M059J (cell line): ENCODE measurements at regions not wholly inside any gene's neighbourhood (a gene's known extent, or its start where the extent isn't known, plus 50 kb on each side); places are given as distances from the start of the nearest gene placed in this dataset.
A peak's percentile ranks its signal among the peaks of the same experiment; 100 is the strongest.

Source experiments
- DNase-seq: peaks from one replicate; pipeline ENCODE4 v3.0.0-alpha.2; 2012; ENCODE audit warnings: low read depth

DNA sequence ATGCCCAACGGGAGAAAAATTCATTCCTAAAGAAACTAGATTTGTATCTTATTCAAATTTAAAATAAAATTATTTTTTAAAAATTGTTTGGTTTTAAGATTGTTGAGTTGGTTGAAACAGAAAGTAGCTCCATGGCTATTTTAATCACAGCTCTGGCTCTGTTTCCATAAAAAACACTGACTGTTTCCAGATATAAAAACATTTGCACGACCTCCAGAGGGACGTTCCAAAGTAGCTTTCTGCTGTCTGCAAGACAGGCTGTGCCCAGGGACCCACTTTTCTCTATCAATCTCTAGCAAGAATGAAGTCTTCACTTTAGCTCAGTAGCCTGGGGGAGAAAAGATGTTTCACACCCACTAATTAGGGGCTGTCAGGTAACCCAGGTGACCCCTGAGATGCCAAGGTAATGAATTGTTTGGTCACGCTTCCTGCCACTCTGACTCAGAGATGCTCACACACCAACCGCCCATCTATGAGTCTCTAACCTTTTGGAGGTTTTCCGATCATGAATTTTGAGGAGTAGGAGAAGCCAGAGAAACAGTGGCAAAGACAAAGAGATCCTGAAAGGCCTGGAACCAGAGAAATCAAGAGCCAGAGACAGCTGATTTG is 220.1 kb upstream of the SOX9 start:
- DNase-seq, result peak; percentile 97

- peak; percentile 54 for DNase-seq
Observed at GRCh38 chr17:71902894-71903506, 217.8 kb upstream of the SOX9 start.

GRCh38 chr17:71905376-71906031 is 215.3 kb upstream of the SOX9 start:
- no peak for DNase-seq

- no peak for DNase-seq
Observed at GRCh38 chr17:71909155-71909554, 211.7 kb upstream of the SOX9 start.

DNA sequence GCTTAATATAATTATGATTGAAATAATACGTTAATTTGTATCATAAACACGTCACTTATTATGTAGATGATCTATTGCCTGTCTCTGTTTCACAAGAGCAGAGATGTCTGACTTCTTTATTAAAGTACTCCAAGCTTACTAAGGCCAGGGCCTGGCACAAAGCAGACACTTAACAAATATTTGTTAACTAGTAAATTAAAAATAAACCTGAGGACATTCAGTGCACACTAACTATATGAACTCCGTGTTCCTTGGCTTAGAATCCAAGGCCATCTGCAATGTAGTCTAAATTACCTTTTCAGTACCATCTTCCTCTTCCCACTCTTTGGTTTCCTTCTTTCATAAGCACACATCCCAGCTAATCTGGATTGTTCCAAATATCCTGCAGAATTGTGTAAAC is 210.8 kb upstream of the SOX9 start:
- no peak for DNase-seq

GRCh38 chr17:71914042-71914441 is 206.8 kb upstream of the SOX9 start:
- DNase-seq, result no peak

DNA sequence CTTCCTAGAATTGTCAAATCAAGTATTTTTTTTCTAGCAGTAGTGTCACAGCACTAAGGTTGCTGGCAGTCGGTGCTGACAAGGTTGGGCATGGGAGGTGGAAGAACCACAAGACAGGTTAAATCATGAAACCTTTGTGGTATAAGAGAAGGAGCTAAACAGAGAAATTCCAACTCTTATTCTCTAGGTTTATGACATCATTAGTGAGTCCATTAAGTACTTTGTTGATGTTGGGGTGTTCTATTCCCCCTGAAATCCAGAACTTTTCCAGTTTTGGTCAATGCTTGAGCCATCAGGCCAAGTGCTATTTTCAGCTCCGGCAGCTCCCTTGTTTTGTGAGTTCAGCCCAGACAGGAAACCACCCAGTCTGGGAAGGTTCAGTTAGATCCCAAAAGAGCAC is 206.0 kb upstream of the SOX9 start:
- no peak for DNase-seq

- no peak for DNase-seq
Observed at GRCh38 chr17:71917715-71918114, 203.1 kb upstream of the SOX9 start.

DNA sequence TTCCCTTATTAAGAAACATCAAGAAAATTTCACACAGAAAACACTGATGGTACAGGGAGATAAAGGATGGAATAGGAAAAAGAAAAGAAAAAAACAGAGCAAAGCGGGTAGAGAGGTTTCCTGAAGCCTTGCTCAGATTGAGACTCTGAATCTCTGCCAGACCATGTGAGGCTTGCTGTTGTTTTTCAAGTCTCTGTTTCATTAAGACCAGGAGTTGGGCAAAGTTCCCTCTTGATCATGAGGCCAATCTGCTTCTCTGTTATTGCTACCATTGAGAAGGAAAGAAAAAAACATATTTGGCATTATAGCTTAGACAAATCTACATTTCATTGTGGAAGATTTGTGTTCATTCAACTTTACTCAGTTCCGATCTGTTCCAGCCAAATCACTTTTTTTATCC is 201.6 kb upstream of the SOX9 start:
- no peak for DNase-seq

DNA sequence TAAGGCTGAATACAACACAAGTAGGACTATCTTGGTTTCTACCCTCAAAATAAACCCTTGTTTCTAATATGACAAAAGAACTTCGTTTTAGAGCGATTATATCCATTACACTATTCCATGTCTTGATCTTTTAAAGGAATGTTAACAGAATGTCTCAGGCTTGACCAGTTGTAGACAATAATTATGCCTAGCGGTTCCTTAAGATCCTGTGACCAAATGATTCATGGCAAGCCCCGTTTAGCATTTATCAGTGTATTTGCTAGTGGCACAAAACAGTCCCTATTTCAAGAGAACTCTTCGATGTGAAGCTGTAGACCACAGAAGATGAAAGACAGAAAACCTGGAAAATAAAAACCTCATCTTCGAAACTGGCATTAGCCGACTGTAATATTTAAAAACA is 200.9 kb upstream of the SOX9 start:
- no peak for DNase-seq

- DNase-seq, result peak; percentile 48
Observed at GRCh38 chr17:71921796-71922195, 199.0 kb upstream of the SOX9 start.

DNA sequence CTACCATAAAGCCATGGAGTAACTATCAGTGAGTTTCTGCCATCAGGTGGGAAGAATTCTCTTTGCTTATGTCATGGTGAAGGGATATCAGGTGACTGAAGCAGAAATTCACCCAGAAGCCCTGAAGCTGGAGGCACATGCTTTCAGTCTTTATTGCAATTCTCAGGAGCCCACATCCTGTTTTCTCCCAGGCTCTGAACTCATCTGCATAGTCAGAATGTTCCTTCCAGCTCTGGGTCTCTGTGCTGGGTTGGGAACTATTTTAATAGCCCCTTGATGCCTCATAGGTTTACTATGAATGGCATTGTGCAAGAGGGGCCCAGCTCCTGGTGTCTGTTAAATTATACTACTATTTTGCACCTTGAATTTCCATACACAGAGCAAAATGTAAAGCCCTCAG is 198.4 kb upstream of the SOX9 start:
- DNase-seq, result peak; percentile 97

GRCh38 chr17:71926746-71927398 is 193.9 kb upstream of the SOX9 start:
- peak; percentile 70 for DNase-seq

DNA sequence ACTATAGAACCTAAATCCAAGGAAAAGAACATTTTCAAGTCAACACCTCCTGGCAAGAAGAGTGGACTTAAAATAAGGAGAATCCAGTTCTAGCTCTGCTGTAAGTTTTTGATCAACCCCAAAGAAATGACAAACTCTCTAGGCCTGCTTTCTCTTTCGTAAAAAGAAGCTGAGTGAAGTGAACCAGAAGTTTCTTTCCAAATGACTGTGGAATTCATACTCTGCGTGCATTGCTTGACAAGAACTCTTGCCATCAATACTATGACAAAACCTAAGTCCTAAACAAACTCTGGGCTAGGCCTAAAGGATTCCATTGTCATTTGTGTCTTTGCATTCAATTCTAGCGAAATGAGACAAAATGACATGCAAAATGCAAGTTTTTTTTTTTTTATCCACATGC is 187.5 kb upstream of the SOX9 start:
- no peak for DNase-seq

DNA sequence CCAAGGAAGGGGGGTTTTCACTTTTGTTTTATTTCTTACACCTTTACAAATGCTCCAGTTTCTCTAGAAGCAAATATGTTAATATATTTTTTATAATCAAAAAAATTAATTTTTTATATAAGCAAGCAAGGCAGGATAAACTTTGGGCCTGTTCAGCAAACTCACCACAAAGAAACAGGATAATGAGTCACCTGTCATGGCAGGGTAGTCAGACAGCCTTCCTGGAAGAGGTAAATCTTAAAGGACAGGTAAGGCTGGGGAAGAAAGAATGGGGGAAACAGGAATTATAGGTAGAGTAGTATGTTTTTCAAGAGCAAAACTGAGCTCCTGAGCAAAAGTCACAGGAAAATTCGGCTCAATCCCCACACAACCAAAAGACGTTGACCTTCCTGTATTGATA is 186.3 kb upstream of the SOX9 start:
- DNase-seq, result no peak

DNA sequence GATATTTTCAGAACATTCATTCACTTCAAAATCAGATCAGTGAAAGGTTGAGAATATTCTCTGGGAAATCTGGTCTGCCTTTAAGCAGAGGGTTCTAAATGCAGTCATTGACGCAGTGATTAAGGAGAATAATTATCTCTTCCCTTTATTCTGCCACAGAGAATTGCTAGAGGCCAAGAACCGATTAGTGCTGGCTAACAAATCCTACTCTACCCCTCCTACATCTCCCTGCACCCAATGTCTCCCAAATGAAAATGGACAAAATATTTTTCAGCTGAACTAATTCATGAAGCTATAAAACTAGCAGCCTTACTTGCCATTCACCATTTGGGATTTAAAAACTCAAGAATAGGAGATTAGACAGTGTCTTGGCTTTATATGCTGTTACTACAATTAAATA is 185.5 kb upstream of the SOX9 start:
- DNase-seq, result no peak

DNA sequence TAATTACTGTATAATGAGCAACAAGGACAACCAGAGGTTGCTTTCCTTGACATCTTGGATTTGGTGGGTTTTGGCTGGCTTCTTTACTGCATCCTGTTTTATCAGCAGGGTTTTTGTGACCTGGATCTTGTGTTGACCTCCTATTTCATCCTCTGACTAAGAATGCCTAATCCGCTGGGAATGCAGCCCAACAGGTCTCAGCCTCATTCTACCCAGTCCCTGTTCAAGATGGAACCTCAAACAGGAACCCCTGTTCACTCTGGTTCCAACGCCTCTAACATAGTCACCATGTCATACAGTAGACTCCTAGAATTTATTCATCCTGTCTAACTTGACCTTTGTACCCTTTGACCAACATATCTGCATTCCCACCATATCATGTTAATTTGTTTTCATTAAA is 183.8 kb upstream of the SOX9 start:
- peak; percentile 32 for DNase-seq

DNA sequence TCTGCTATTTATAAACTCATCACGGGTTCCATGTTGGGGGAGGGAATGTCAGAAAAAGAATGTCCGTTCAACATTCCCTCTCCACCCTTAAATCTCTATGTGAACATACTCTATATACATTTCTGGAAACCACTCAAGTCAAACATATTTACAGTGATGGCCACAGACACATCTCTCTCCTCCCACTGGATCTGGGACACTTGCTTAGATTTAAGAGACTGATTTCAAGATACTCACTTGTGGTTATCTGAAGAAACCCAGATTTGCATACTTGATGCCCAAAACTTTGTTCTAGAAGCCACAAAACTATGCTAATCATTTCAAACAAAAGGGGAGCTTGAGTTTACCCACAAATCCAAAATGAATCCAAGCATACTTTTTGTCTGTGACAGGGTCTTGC is 182.9 kb upstream of the SOX9 start:
- peak; percentile 26 for DNase-seq

- DNase-seq, result no peak
Observed at GRCh38 chr17:71938340-71939010, 182.3 kb upstream of the SOX9 start.

GRCh38 chr17:71941920-71942319 is 178.9 kb upstream of the SOX9 start:
- no peak for DNase-seq

GRCh38 chr17:71942626-71943025 is 178.2 kb upstream of the SOX9 start:
- no peak for DNase-seq

GRCh38 chr17:71948703-71949422 is 172.0 kb upstream of the SOX9 start:
- no peak for DNase-seq
